ENCODE measurements at regions not wholly inside any gene's neighbourhood (a gene's known extent, or its start where the extent isn't known, plus 50 kb on each side); places are given as distances from the start of the nearest gene placed in this dataset.

DNA sequence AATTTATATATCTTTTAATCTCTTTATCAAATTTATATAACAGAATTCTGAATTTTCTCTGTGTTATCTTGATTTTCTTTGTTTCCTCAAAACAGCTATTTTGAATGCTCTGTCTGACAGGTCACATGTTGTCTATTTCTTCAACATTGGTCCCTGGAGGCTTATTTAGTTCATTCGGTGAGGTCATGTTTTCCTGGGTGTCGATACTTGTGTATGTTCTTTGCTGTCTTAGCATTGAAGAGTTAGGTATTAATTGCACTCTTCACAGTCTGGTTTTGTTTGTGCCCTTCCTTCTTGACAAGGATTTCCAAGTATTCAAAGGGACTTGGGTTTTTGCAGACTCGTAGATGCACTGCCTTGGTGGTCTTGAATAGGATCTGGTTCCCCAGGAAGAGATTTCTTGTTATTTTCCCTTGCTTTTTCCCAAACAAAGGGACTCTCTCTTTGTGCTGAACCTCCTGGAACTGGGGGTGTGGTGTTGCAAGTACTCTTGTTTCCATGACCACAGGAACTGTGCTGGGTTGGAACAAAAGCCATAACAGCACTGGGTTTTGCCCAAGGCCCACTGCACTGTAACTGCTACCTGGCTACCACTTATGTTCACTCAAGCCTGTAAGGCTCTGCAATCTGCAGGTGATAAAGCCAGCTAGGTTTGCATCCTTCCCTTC is 1483.0 kb downstream of the CDH8 start:
- TF ChIP-seq, protein P1, sequence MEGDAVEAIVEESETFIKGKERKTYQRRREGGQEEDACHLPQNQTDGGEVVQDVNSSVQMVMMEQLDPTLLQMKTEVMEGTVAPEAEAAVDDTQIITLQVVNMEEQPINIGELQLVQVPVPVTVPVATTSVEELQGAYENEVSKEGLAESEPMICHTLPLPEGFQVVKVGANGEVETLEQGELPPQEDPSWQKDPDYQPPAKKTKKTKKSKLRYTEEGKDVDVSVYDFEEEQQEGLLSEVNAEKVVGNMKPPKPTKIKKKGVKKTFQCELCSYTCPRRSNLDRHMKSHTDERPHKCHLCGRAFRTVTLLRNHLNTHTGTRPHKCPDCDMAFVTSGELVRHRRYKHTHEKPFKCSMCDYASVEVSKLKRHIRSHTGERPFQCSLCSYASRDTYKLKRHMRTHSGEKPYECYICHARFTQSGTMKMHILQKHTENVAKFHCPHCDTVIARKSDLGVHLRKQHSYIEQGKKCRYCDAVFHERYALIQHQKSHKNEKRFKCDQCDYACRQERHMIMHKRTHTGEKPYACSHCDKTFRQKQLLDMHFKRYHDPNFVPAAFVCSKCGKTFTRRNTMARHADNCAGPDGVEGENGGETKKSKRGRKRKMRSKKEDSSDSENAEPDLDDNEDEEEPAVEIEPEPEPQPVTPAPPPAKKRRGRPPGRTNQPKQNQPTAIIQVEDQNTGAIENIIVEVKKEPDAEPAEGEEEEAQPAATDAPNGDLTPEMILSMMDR (IDR thresholded peaks at IDR 0.05; ENCODE audit: insufficient read depth, low read depth, low read length): no peak
- no peak overlapping the region for H3K4me3 ChIP-seq (ENCODE audit: low read depth, low read length)
- DNase-seq (ENCODE audit: low read depth): no peak

GRCh38 chr16:60541535-60541934 is 1494.7 kb downstream of the CDH8 start:
- TF ChIP-seq, protein P1 (IDR thresholded peaks at IDR 0.05; ENCODE audit: insufficient read depth, low read depth, low read length): no peak
- DNase-seq (ENCODE audit: low read depth): no peak
- no peak overlapping the region for H3K4me3 ChIP-seq (ENCODE audit: low read depth, low read length)

- DNase-seq (ENCODE audit: low read depth): no peak
- no peak overlapping the region for H3K4me3 ChIP-seq (ENCODE audit: low read depth, low read length)
- TF ChIP-seq, protein P1 (IDR thresholded peaks at IDR 0.05; ENCODE audit: insufficient read depth, low read depth, low read length): no peak
Observed at GRCh38 chr16:60510941-60511340, 1525.3 kb downstream of the CDH8 start.

DNA sequence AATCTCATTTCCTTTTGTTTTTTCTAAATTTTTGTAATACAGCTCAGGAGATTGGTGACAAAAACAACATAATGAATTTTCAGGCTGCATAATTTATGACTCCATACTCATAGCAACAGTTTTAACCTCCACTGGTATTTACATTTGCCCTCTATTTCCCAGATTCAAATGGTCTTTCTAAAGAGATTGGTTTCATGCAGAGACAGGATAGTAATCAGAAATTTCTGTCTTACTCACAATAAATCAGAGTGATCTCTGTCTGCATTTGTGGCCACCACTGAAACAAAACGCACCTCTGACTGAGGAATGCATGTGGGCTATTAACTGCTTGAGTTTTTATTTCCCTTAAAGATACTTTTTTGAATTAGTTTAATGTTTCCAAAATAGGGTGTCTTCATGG is 1526.0 kb downstream of the CDH8 start:
- DNase-seq (ENCODE audit: low read depth): no peak
- no peak overlapping the region for H3K4me3 ChIP-seq (ENCODE audit: low read depth, low read length)
- TF ChIP-seq, protein P1 (IDR thresholded peaks at IDR 0.05; ENCODE audit: insufficient read depth, low read depth, low read length): no peak

DNA sequence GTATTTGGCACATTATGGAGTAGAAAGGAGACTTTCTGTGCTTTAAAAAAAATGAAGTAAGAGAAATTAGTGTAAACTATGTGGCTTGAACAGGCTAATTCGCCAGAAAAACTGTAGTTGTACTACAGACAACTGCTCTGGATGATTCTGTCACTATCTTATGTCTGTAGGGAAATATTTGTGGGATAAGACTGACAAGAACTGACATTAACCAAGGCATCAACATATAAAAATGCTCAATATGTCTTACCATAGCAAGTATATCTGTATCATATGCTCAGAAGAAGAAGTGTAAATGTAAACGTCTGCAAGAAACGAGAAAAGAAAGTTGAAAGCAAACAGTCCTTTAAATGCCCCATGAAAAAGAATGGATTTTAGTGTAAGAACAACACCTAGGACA is 1545.0 kb downstream of the CDH8 start:
- H3K4me3 ChIP-seq (ENCODE audit: low read depth, low read length): no peak overlapping the region
- no peak for DNase-seq (ENCODE audit: low read depth)
- TF ChIP-seq, protein P1 (IDR thresholded peaks at IDR 0.05; ENCODE audit: insufficient read depth, low read depth, low read length): no peak

DNA sequence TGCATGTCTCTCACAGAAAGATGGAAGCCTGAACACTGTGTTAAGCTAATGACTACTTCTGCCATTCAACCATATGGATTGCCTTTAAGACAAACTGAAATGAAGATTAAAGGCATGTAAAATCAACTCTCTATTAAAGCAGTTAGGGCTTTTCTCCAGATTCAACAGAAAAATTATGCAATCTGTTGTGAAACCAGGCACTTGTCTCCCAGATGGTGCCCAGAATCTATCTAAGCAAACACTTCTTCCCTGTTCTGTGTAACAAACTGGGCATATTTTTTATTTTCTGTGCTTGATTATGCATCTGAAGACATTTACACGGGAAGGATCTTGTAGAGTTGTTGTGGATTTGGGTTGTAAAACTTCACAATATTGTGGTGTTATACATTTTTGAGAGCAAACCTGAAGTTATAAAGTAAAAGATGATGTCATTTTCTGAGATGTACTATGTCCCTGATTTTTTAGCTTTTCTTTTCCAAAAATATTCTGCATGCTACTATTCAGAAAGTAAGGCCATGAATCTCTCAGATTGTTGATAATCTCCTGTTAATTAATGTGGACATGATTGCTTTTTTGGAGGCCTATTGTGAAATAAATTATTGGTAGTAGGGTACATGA is 1550.3 kb downstream of the CDH8 start:
- no peak for DNase-seq (ENCODE audit: low read depth)
- TF ChIP-seq, protein P1 (IDR thresholded peaks at IDR 0.05; ENCODE audit: insufficient read depth, low read depth, low read length): no peak
- H3K4me3 ChIP-seq (ENCODE audit: low read depth, low read length): no peak overlapping the region

Data from fibroblast of villous mesenchyme (primary cell).